ENCODE measurements at regions not wholly inside any gene's neighbourhood (a gene's known extent, or its start where the extent isn't known, plus 50 kb on each side); places are given as distances from the start of the nearest gene placed in this dataset.

GRCh38 chr3:152611905-152612304, 223.0 kb upstream of the P2RY1 start:
- Histone ChIP-seq H2BK5ac (ENCODE audit: low read length) (no peak overlapping the region), H2BK120ac (ENCODE audit: low read depth, low read length) (no peak overlapping the region), H3K4me2 (ENCODE audit: low read length) (no peak overlapping the region), H3K79me1 (ENCODE audit: low read length) (no peaks in the 10 kb centered on the region), H3K4me3 (ENCODE audit: low read length) (no peak overlapping the region), H4K8ac (ENCODE audit: low read depth, low read length) (no peak overlapping the region), H3K23ac (ENCODE audit: low read length) (no peak overlapping the region), H4K5ac (ENCODE audit: low read length) (no peak overlapping the region), H3K56ac (ENCODE audit: low read length) (no peak overlapping the region), H3K9ac (ENCODE audit: low read length) (no peak overlapping the region), H2BK15ac (replicated peaks; ENCODE audit: low read depth) (no peak overlapping the region), H3K18ac (ENCODE audit: low read length) (no peak overlapping the region), H3K27me3 (ENCODE audit: insufficient read depth, low read length, poor library complexity) (no peaks in the 10 kb centered on the region), H2AK5ac (ENCODE audit: low read length) (no peak overlapping the region), H3K4me1 (ENCODE audit: control insufficient read depth, low read depth, low read length) (no peaks in the 10 kb centered on the region), H3K36me3 (ENCODE audit: control insufficient read depth, insufficient read depth, low read length) (no peaks in the 10 kb centered on the region), H3K27ac (ENCODE audit: low read depth, low read length) (no peak overlapping the region), H3K4ac (ENCODE audit: low read depth, low read length) (no peak overlapping the region), H3K79me2 (ENCODE audit: control insufficient read depth, insufficient read depth, low read length) (no peaks in the 10 kb centered on the region)
- DNase-seq = no peak

DNA sequence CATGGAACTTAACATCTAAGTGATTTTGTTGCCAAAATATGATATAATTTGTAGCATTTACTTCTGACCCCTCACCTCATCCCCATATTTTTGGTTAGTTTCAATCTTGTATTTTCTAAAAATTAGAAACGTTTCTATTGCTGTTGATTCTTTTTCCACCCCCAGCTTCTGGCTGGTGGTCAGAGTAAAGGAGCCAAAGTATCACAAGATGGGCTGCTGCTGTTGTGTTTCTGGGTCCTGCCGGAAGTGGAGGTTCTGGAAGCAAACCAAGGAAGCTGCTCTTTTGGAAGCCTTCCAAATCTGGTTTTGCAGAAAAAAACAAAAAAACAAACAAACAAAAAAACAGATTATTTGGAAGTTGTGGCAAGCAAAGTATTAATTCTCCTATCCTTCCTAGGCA, 221.1 kb upstream of the P2RY1 start:
- H3K9ac ChIP-seq (ENCODE audit: low read length) = no peak overlapping the region
- H3K18ac ChIP-seq (ENCODE audit: low read length) = no peak overlapping the region
- H3K4ac ChIP-seq (ENCODE audit: low read depth, low read length) = no peak overlapping the region
- H4K5ac ChIP-seq (ENCODE audit: low read length) = no peak overlapping the region
- DNase-seq = no peak
- WGBS (ENCODE audit: extremely low coverage, insufficient coverage, low lambda C conversion rate) = no CpG with 5 or more reads among the region's 2 CpGs
- H3K4me2 ChIP-seq (ENCODE audit: low read length) = no peak overlapping the region
- H3K4me3 ChIP-seq (ENCODE audit: low read length) = no peak overlapping the region
- no peak overlapping the region for H3K27ac ChIP-seq (ENCODE audit: low read depth, low read length)
- H3K36me3 ChIP-seq (ENCODE audit: control insufficient read depth, insufficient read depth, low read length) = no peaks in the 10 kb centered on the region
- H4K8ac ChIP-seq (ENCODE audit: low read depth, low read length) = no peak overlapping the region
- H2AK5ac ChIP-seq (ENCODE audit: low read length) = no peak overlapping the region
- no peak overlapping the region for H3K23ac ChIP-seq (ENCODE audit: low read length)
- H3K27me3 ChIP-seq (ENCODE audit: insufficient read depth, low read length, poor library complexity) = no peaks in the 10 kb centered on the region
- H3K56ac ChIP-seq (ENCODE audit: low read length) = no peak overlapping the region
- no peaks in the 10 kb centered on the region for H3K79me1 ChIP-seq (ENCODE audit: low read length)
- no peak overlapping the region for H2BK5ac ChIP-seq (ENCODE audit: low read length)
- no peak overlapping the region for H2BK15ac ChIP-seq (replicated peaks; ENCODE audit: low read depth)
- H3K4me1 ChIP-seq (ENCODE audit: control insufficient read depth, low read depth, low read length) = no peaks in the 10 kb centered on the region
- no peaks in the 10 kb centered on the region for H3K79me2 ChIP-seq (ENCODE audit: control insufficient read depth, insufficient read depth, low read length)
- no peak overlapping the region for H2BK120ac ChIP-seq (ENCODE audit: low read depth, low read length)

DNA sequence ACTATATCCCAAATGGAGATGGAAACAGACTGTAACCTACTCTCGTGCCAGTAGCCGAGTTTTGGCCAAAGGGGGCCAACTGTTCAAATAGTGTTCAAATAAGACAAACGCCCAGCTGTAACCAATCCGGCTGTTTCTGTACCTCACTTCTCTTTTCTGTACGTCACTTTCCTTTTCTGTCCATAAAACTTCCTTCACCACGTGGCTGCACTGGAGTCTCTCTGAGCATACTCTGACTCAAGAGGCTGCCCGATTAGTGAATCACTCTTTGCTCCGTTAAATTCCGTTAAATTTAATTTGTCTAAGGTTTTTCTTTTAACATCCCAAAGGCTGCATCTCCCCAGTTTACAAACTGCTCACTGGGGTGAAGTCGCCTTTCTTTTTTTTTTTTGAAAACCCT, 219.2 kb upstream of the P2RY1 start:
- no peak overlapping the region for H3K4me3 ChIP-seq (ENCODE audit: low read length)
- no peak for DNase-seq
- no peak overlapping the region for H3K4me2 ChIP-seq (ENCODE audit: low read length)
- H3K4me1 ChIP-seq (ENCODE audit: control insufficient read depth, low read depth, low read length) = no peaks in the 10 kb centered on the region
- H3K4ac ChIP-seq (ENCODE audit: low read depth, low read length) = peak overlapping the region; percentile 36
- H3K27me3 ChIP-seq (ENCODE audit: insufficient read depth, low read length, poor library complexity) = no peaks in the 10 kb centered on the region
- H4K5ac ChIP-seq (ENCODE audit: low read length) = no peak overlapping the region
- H3K79me2 ChIP-seq (ENCODE audit: control insufficient read depth, insufficient read depth, low read length) = no peaks in the 10 kb centered on the region
- no peaks in the 10 kb centered on the region for H3K79me1 ChIP-seq (ENCODE audit: low read length)
- no CpG with 5 or more reads among the region's 10 CpGs for WGBS (ENCODE audit: extremely low coverage, insufficient coverage, low lambda C conversion rate)
- H3K36me3 ChIP-seq (ENCODE audit: control insufficient read depth, insufficient read depth, low read length) = no peaks in the 10 kb centered on the region
- H2BK120ac ChIP-seq (ENCODE audit: low read depth, low read length) = peak overlapping the region; percentile 45
- no peak overlapping the region for H2BK5ac ChIP-seq (ENCODE audit: low read length)
- no peak overlapping the region for H2BK15ac ChIP-seq (replicated peaks; ENCODE audit: low read depth)
- no peak overlapping the region for H3K27ac ChIP-seq (ENCODE audit: low read depth, low read length)
- H2AK5ac ChIP-seq (ENCODE audit: low read length) = no peak overlapping the region
- H3K56ac ChIP-seq (ENCODE audit: low read length) = no peak overlapping the region
- no peak overlapping the region for H3K9ac ChIP-seq (ENCODE audit: low read length)
- no peak overlapping the region for H4K8ac ChIP-seq (ENCODE audit: low read depth, low read length)
- no peak overlapping the region for H3K23ac ChIP-seq (ENCODE audit: low read length)
- peak overlapping the region; percentile 68 for H3K18ac ChIP-seq (ENCODE audit: low read length)

- no peak overlapping the region for H4K5ac ChIP-seq (ENCODE audit: low read length)
- H2AK5ac ChIP-seq (ENCODE audit: low read length) = no peak overlapping the region
- H3K27ac ChIP-seq (ENCODE audit: low read depth, low read length) = no peak overlapping the region
- H3K4me3 ChIP-seq (ENCODE audit: low read length) = no peak overlapping the region
- H2BK120ac ChIP-seq (ENCODE audit: low read depth, low read length) = no peak overlapping the region
- H3K23ac ChIP-seq (ENCODE audit: low read length) = no peak overlapping the region
- H2BK5ac ChIP-seq (ENCODE audit: low read length) = no peak overlapping the region
- no peak overlapping the region for H3K56ac ChIP-seq (ENCODE audit: low read length)
- H3K27me3 ChIP-seq (ENCODE audit: insufficient read depth, low read length, poor library complexity) = no peaks in the 10 kb centered on the region
- H3K18ac ChIP-seq (ENCODE audit: low read length) = no peak overlapping the region
- H4K8ac ChIP-seq (ENCODE audit: low read depth, low read length) = no peak overlapping the region
- H3K9ac ChIP-seq (ENCODE audit: low read length) = no peak overlapping the region
- no peak overlapping the region for H2BK15ac ChIP-seq (replicated peaks; ENCODE audit: low read depth)
- no peak overlapping the region for H3K4me2 ChIP-seq (ENCODE audit: low read length)
- H3K79me1 ChIP-seq (ENCODE audit: low read length) = no peaks in the 10 kb centered on the region
- no peaks in the 10 kb centered on the region for H3K36me3 ChIP-seq (ENCODE audit: control insufficient read depth, insufficient read depth, low read length)
- no peak overlapping the region for H3K4ac ChIP-seq (ENCODE audit: low read depth, low read length)
- no peaks in the 10 kb centered on the region for H3K4me1 ChIP-seq (ENCODE audit: control insufficient read depth, low read depth, low read length)
- no peaks in the 10 kb centered on the region for H3K79me2 ChIP-seq (ENCODE audit: control insufficient read depth, insufficient read depth, low read length)
- no peak for DNase-seq
Observed at GRCh38 chr3:152617609-152618008, 217.3 kb upstream of the P2RY1 start.

GRCh38 chr3:152618529-152618928, 216.4 kb upstream of the P2RY1 start:
- no CpG with 5 or more reads among the region's 1 CpG for whole genome bisulfite sequencing (ENCODE audit: extremely low coverage, insufficient coverage, low lambda C conversion rate)
- Histone ChIP-seq H3K56ac (ENCODE audit: low read length) (no peak overlapping the region), H3K4me1 (ENCODE audit: control insufficient read depth, low read depth, low read length) (no peaks in the 10 kb centered on the region), H3K79me1 (ENCODE audit: low read length) (no peaks in the 10 kb centered on the region), H2BK15ac (replicated peaks; ENCODE audit: low read depth) (no peak overlapping the region), H2BK120ac (ENCODE audit: low read depth, low read length) (no peak overlapping the region), H3K4me3 (ENCODE audit: low read length) (no peak overlapping the region), H3K9ac (ENCODE audit: low read length) (no peak overlapping the region), H2BK5ac (ENCODE audit: low read length) (no peak overlapping the region), H4K5ac (ENCODE audit: low read length) (no peak overlapping the region), H3K79me2 (ENCODE audit: control insufficient read depth, insufficient read depth, low read length) (no peaks in the 10 kb centered on the region), H3K27me3 (ENCODE audit: insufficient read depth, low read length, poor library complexity) (no peaks in the 10 kb centered on the region), H3K23ac (ENCODE audit: low read length) (no peak overlapping the region), H3K36me3 (ENCODE audit: control insufficient read depth, insufficient read depth, low read length) (no peaks in the 10 kb centered on the region), H3K18ac (ENCODE audit: low read length) (no peak overlapping the region), H3K4me2 (ENCODE audit: low read length) (no peak overlapping the region), H3K27ac (ENCODE audit: low read depth, low read length) (no peak overlapping the region), H2AK5ac (ENCODE audit: low read length) (no peak overlapping the region), H4K8ac (ENCODE audit: low read depth, low read length) (no peak overlapping the region), H3K4ac (ENCODE audit: low read depth, low read length) (no peak overlapping the region)
- DNase-seq = peak; percentile 14

DNA sequence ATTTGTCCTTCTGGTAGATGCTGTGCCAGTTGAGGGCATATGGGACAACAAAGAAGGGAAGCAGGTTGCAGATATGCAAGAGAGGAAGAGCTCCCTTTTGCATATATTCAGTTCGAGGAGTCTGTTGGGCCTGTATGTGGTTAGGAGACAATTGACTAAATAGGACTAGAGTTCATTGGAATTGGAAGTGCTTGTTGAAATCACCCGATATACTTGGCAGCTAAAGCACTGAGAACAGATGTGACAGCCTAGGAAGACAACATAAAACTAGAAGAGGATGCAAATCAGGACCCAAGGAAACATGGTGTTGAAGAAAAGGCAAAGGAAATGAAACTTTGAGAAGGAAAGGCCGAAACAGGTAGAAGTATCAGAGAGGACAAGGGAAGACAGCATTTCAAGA, 215.2 kb upstream of the P2RY1 start:
- Histone ChIP-seq H2BK120ac (ENCODE audit: low read depth, low read length) (no peak overlapping the region), H3K36me3 (ENCODE audit: control insufficient read depth, insufficient read depth, low read length) (no peaks in the 10 kb centered on the region), H3K4me1 (ENCODE audit: control insufficient read depth, low read depth, low read length) (no peaks in the 10 kb centered on the region), H4K8ac (ENCODE audit: low read depth, low read length) (no peak overlapping the region), H2BK15ac (replicated peaks; ENCODE audit: low read depth) (no peak overlapping the region), H4K5ac (ENCODE audit: low read length) (no peak overlapping the region), H3K79me2 (ENCODE audit: control insufficient read depth, insufficient read depth, low read length) (no peaks in the 10 kb centered on the region), H3K4me3 (ENCODE audit: low read length) (no peak overlapping the region), H3K4me2 (ENCODE audit: low read length) (no peak overlapping the region), H3K9ac (ENCODE audit: low read length) (no peak overlapping the region), H3K56ac (ENCODE audit: low read length) (no peak overlapping the region), H3K79me1 (ENCODE audit: low read length) (no peaks in the 10 kb centered on the region), H2BK5ac (ENCODE audit: low read length) (no peak overlapping the region), H3K4ac (ENCODE audit: low read depth, low read length) (no peak overlapping the region), H3K27me3 (ENCODE audit: insufficient read depth, low read length, poor library complexity) (no peaks in the 10 kb centered on the region), H3K23ac (ENCODE audit: low read length) (no peak overlapping the region), H3K27ac (ENCODE audit: low read depth, low read length) (no peak overlapping the region), H2AK5ac (ENCODE audit: low read length) (no peak overlapping the region), H3K18ac (ENCODE audit: low read length) (no peak overlapping the region)
- DNase-seq = no peak
- no CpG with 5 or more reads among the region's 3 CpGs for WGBS (ENCODE audit: extremely low coverage, insufficient coverage, low lambda C conversion rate)

Data from mesendoderm (in vitro differentiated cells).